ENCODE measurements at regions not wholly inside any gene's neighbourhood (a gene's known extent, or its start where the extent isn't known, plus 50 kb on each side); places are given as distances from the start of the nearest gene placed in this dataset.
"Not testable (repeated sequence)": the region's sequence is repeated elsewhere in the genome, so short reads cannot be mapped to it uniquely, and the experiment has no call there.

DNA sequence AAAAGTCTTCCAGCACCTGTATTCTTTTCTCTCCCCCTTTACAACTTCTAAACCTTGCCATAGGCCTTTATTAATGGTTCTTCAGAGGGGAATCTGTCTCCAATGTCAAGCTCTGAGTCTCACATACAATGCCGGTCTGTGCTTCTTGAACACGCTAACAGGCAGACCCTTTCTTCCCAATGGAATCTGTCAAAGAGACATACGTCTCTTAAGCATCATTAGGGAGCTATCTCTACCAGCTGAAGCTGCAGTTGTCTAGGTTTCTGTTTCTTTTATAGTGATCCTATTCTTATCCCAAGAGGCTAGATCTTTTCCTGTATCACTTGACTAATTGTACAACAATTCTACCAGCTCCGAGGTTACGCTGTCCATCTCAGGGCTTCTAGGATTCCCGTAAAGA, 560.8 kb upstream of the NBEA start:
- Histone ChIP-seq H3K4me1 (ENCODE audit: control insufficient read depth in 2 of 2, insufficient read depth in 1 of 2, low read depth in 1 of 2, low read length in 2 of 2) (no peaks in the 10 kb centered on the region), H2BK12ac (ENCODE audit: low read length) (no peak overlapping the region), H3K36me3 (replicated peaks in 1 of 2; ENCODE audit: control insufficient read depth in 2 of 2, insufficient read depth in 2 of 2, low read length in 2 of 2) (no peaks in the 10 kb centered on the region), H3K79me1 (ENCODE audit: low read depth, low read length) (no peaks in the 10 kb centered on the region), H3K27me3 (ENCODE audit: control insufficient read depth in 3 of 3, insufficient read depth in 3 of 3, low read depth in 1 of 3, low read length in 3 of 3) (peaks cover 0 to 2% (median 0%) of the 10 kb centered on the region in 3 experiments), H2BK15ac (ENCODE audit: low read length) (no peak overlapping the region), H4K91ac (ENCODE audit: low read depth, low read length, poor library complexity) (no peak overlapping the region), H3K27ac (replicated peaks; ENCODE audit: low read length) (no peak overlapping the region), H3K4ac (ENCODE audit: low read length) (no peak overlapping the region), H2BK120ac (ENCODE audit: low read depth, low read length) (no peak overlapping the region), H4K8ac (ENCODE audit: low read depth, low read length) (no peak overlapping the region), H3K18ac (ENCODE audit: low read length) (no peak overlapping the region), H3K23ac (ENCODE audit: low read depth, low read length, poor library complexity) (no peak overlapping the region), H3K14ac (ENCODE audit: low read length) (no peak overlapping the region), H3K9me3 (replicated peaks in 1 of 2; ENCODE audit: control insufficient read depth in 2 of 2, insufficient read depth in 1 of 2, low read depth in 1 of 2, low read length in 2 of 2) (no peaks in the 10 kb centered on the region), H3K4me2 (ENCODE audit: insufficient read depth, low read length, poor library complexity, severe bottlenecking) (no peak overlapping the region), H2BK5ac (ENCODE audit: low read length) (no peak overlapping the region), H3K4me3 (ENCODE audit: low read length in 2 of 2) (no peak overlapping the region), H2AFZ (ENCODE audit: low read length) (no peak overlapping the region), H3K9ac (ENCODE audit: low read depth, low read length, poor library complexity) (no peak overlapping the region), H2AK5ac (ENCODE audit: low read depth, low read length) (no peak overlapping the region)
- WGBS, 2 donors (ENCODE audit: extremely low coverage in 2 of 2, insufficient read length in 2 of 2, insufficient replicate concordance in 1 of 2) = no CpG with 5 or more reads among the region's 6 CpGs
- no peak for DNase-seq (ENCODE audit: low spot score)

DNA sequence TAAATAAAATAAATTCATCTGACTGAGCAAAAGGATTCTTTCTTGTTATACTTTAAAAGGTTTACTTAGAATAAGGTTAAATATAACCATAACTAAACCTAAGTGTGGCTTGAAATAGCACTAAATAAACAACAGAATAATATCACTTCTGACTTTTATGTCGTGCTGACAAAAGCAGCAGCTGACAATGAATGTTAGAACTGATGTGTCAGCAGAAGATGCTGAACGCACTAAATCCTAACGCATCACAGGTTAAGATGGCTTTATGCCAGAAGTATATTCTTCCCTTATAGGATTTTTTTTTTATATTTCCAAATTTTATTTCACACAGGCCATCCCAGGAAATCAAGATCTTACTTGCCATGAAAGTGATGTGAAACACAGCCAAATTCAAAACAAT, 558.3 kb upstream of the NBEA start:
- no peak overlapping the region for H3K4me3 ChIP-seq (ENCODE audit: low read length in 2 of 2)
- no peak overlapping the region for H2BK120ac ChIP-seq (ENCODE audit: low read depth, low read length)
- no peak overlapping the region for H4K8ac ChIP-seq (ENCODE audit: low read depth, low read length)
- H2BK12ac ChIP-seq (ENCODE audit: low read length) = no peak overlapping the region
- H3K4me2 ChIP-seq (ENCODE audit: insufficient read depth, low read length, poor library complexity, severe bottlenecking) = no peak overlapping the region
- no CpG with 5 or more reads among the region's 3 CpGs for WGBS, 2 donors (ENCODE audit: extremely low coverage in 2 of 2, insufficient read length in 2 of 2, insufficient replicate concordance in 1 of 2)
- no peak overlapping the region for H2BK15ac ChIP-seq (ENCODE audit: low read length)
- H3K23ac ChIP-seq (ENCODE audit: low read depth, low read length, poor library complexity) = no peak overlapping the region
- no peak overlapping the region for H3K9ac ChIP-seq (ENCODE audit: low read depth, low read length, poor library complexity)
- H2AK5ac ChIP-seq (ENCODE audit: low read depth, low read length) = no peak overlapping the region
- H3K27ac ChIP-seq (replicated peaks; ENCODE audit: low read length) = no peak overlapping the region
- H3K79me1 ChIP-seq (ENCODE audit: low read depth, low read length) = no peaks in the 10 kb centered on the region
- no peaks in the 10 kb centered on the region for H3K4me1 ChIP-seq (ENCODE audit: control insufficient read depth in 2 of 2, insufficient read depth in 1 of 2, low read depth in 1 of 2, low read length in 2 of 2)
- H3K18ac ChIP-seq (ENCODE audit: low read length) = no peak overlapping the region
- no peaks in the 10 kb centered on the region for H3K36me3 ChIP-seq (replicated peaks in 1 of 2; ENCODE audit: control insufficient read depth in 2 of 2, insufficient read depth in 2 of 2, low read length in 2 of 2)
- no peak overlapping the region for H3K14ac ChIP-seq (ENCODE audit: low read length)
- H3K4ac ChIP-seq (ENCODE audit: low read length) = no peak overlapping the region
- no peak for DNase-seq (ENCODE audit: low spot score)
- peaks cover 0 to under 1% (median 0%) of the 10 kb centered on the region in 3 experiments for H3K27me3 ChIP-seq (ENCODE audit: control insufficient read depth in 3 of 3, insufficient read depth in 3 of 3, low read depth in 1 of 3, low read length in 3 of 3)
- H4K91ac ChIP-seq (ENCODE audit: low read depth, low read length, poor library complexity) = no peak overlapping the region
- no peak overlapping the region for H2BK5ac ChIP-seq (ENCODE audit: low read length)
- H2AFZ ChIP-seq (ENCODE audit: low read length) = no peak overlapping the region
- no peaks in the 10 kb centered on the region for H3K9me3 ChIP-seq (replicated peaks in 1 of 2; ENCODE audit: control insufficient read depth in 2 of 2, insufficient read depth in 1 of 2, low read depth in 1 of 2, low read length in 2 of 2)

DNA sequence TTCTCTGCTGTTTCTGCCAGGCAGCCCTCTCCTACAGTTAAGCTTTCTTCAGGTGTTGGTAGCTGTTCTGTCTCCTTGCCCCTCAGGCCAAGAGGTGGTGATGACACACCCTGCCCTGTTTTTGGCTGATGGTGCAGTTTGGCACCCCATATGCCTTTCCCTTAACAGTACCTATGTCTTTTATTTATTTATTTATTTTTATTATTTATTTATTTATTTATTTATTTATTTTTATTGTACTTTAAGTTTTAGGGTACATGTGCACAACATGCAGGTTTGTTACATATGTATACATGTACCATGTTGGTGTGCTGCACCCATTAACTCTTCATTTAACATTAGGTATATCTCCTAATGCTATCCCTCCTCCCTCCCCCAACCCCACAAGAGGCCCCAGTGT, 555.8 kb upstream of the NBEA start:
- not testable (repeated sequence) for DNase-seq (ENCODE audit: low spot score); H4K8ac ChIP-seq (ENCODE audit: low read depth, low read length); H2BK5ac ChIP-seq (ENCODE audit: low read length); H2BK120ac ChIP-seq (ENCODE audit: low read depth, low read length); H3K4ac ChIP-seq (ENCODE audit: low read length); H3K27ac ChIP-seq (replicated peaks; ENCODE audit: low read length); H3K27me3 ChIP-seq (ENCODE audit: control insufficient read depth in 3 of 3, insufficient read depth in 3 of 3, low read depth in 1 of 3, low read length in 3 of 3); H4K91ac ChIP-seq (ENCODE audit: low read depth, low read length, poor library complexity); H3K4me2 ChIP-seq (ENCODE audit: insufficient read depth, low read length, poor library complexity, severe bottlenecking); H3K14ac ChIP-seq (ENCODE audit: low read length); H2BK15ac ChIP-seq (ENCODE audit: low read length); H3K36me3 ChIP-seq (replicated peaks in 1 of 2; ENCODE audit: control insufficient read depth in 2 of 2, insufficient read depth in 2 of 2, low read length in 2 of 2); H3K18ac ChIP-seq (ENCODE audit: low read length); H3K4me1 ChIP-seq (ENCODE audit: control insufficient read depth in 2 of 2, insufficient read depth in 1 of 2, low read depth in 1 of 2, low read length in 2 of 2); H2BK12ac ChIP-seq (ENCODE audit: low read length); H3K9ac ChIP-seq (ENCODE audit: low read depth, low read length, poor library complexity); H3K9me3 ChIP-seq (replicated peaks in 1 of 2; ENCODE audit: control insufficient read depth in 2 of 2, insufficient read depth in 1 of 2, low read depth in 1 of 2, low read length in 2 of 2); H3K79me1 ChIP-seq (ENCODE audit: low read depth, low read length); H3K4me3 ChIP-seq (ENCODE audit: low read length in 2 of 2); H2AFZ ChIP-seq (ENCODE audit: low read length); H3K23ac ChIP-seq (ENCODE audit: low read depth, low read length, poor library complexity)
- peak overlapping the region; percentile 7 for H2AK5ac ChIP-seq (ENCODE audit: low read depth, low read length)

DNA sequence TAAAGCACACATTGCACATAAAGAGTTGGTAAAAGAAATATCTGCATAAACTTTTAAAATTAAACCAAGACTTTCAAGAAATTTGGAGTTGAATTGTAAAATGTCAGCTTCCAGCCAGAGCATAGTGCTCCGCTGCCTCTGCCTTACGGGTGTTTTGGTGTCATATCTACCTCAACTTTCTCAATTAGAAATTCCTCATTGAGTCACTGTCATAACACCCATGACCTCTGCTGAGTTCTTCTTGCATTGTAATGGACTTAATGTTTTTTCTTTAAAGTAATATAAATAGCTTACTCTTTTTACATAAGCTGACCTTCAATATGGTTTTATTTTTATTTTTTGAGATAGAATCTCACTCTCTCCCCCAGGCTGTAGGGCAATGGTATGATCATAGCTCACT, 551.0 kb upstream of the NBEA start:
- no peak overlapping the region for H2BK12ac ChIP-seq (ENCODE audit: low read length)
- H3K18ac ChIP-seq (ENCODE audit: low read length) = no peak overlapping the region
- H2BK15ac ChIP-seq (ENCODE audit: low read length) = no peak overlapping the region
- H3K36me3 ChIP-seq (replicated peaks in 1 of 2; ENCODE audit: control insufficient read depth in 2 of 2, insufficient read depth in 2 of 2, low read length in 2 of 2) = no peaks in the 10 kb centered on the region
- no peak overlapping the region for H2AFZ ChIP-seq (ENCODE audit: low read length)
- H3K9ac ChIP-seq (ENCODE audit: low read depth, low read length, poor library complexity) = no peak overlapping the region
- no peaks in the 10 kb centered on the region for H3K4me1 ChIP-seq (ENCODE audit: control insufficient read depth in 2 of 2, insufficient read depth in 1 of 2, low read depth in 1 of 2, low read length in 2 of 2)
- no peak overlapping the region for H3K14ac ChIP-seq (ENCODE audit: low read length)
- no CpG with 5 or more reads among the region's 2 CpGs for WGBS, 2 donors (ENCODE audit: extremely low coverage in 2 of 2, insufficient read length in 2 of 2, insufficient replicate concordance in 1 of 2)
- no peaks in the 10 kb centered on the region for H3K79me1 ChIP-seq (ENCODE audit: low read depth, low read length)
- no peak overlapping the region for H3K4me2 ChIP-seq (ENCODE audit: insufficient read depth, low read length, poor library complexity, severe bottlenecking)
- H4K8ac ChIP-seq (ENCODE audit: low read depth, low read length) = no peak overlapping the region
- no peak overlapping the region for H3K27ac ChIP-seq (replicated peaks; ENCODE audit: low read length)
- no peak overlapping the region for H2AK5ac ChIP-seq (ENCODE audit: low read depth, low read length)
- peaks cover 0 to 2% of the 10 kb centered on the region in 2 donors for H3K9me3 ChIP-seq (replicated peaks in 1 of 2; ENCODE audit: control insufficient read depth in 2 of 2, insufficient read depth in 1 of 2, low read depth in 1 of 2, low read length in 2 of 2)
- H3K27me3 ChIP-seq (ENCODE audit: control insufficient read depth in 3 of 3, insufficient read depth in 3 of 3, low read depth in 1 of 3, low read length in 3 of 3) = no peaks in the 10 kb centered on the region
- no peak overlapping the region for H3K4ac ChIP-seq (ENCODE audit: low read length)
- DNase-seq (ENCODE audit: low spot score) = no peak
- H2BK120ac ChIP-seq (ENCODE audit: low read depth, low read length) = no peak overlapping the region
- H3K23ac ChIP-seq (ENCODE audit: low read depth, low read length, poor library complexity) = no peak overlapping the region
- no peak overlapping the region for H2BK5ac ChIP-seq (ENCODE audit: low read length)
- H3K4me3 ChIP-seq (ENCODE audit: low read length in 2 of 2) = no peak overlapping the region
- H4K91ac ChIP-seq (ENCODE audit: low read depth, low read length, poor library complexity) = no peak overlapping the region

All from neuronal stem cell (in vitro differentiated cells).